A549 (cell line): ENCODE measurements at regions not wholly inside any gene's neighbourhood (a gene's known extent, or its start where the extent isn't known, plus 50 kb on each side); places are given as distances from the start of the nearest gene placed in this dataset.

Source experiments
- BHLHE40 ChIP-seq: IDR thresholded peaks from 2 replicates; pipeline ENCODE4 v1.6.1; 2012; ENCODE audit warnings: low read depth, low read length, inconsistent platforms
- CHD2 ChIP-seq: fragments of 150-350 bp; IDR thresholded peaks from 2 replicates; pipeline ENCODE4 v1.6.1; 2014; ENCODE audit warnings: low read length; ENCODE audit not compliant: partially characterized antibody
- HDAC2 ChIP-seq: fragments of 200-600 bp; sonication (generic); IDR thresholded peaks from 2 replicates; pipeline ENCODE4 v1.6.1; 2016
- JUN ChIP-seq, 2 experiments: fragments of >200 bp; sonication (Bioruptor Twin); formaldehyde crosslinking; IDR thresholded peaks; 2 replicates in 1 of 2; 3 replicates in 1 of 2; pipeline ENCODE4 v1.6.1; 2016 to 2017
- MAFK ChIP-seq: fragments of 450-650 bp; IDR thresholded peaks from 2 replicates; pipeline ENCODE4 v1.6.1; 2014; ENCODE audit not compliant: partially characterized antibody
- MYC ChIP-seq: IDR thresholded peaks from 2 replicates; pipeline ENCODE4 v1.6.1; 2012; ENCODE audit warnings: mild to moderate bottlenecking, inconsistent platforms, low read length, improper control_type of control experiment, borderline replicate concordance
- NR3C1 ChIP-seq: fragments of >200 bp; sonication (Bioruptor Twin); formaldehyde crosslinking; IDR thresholded peaks from 3 replicates; pipeline ENCODE4 v1.6.1; 2017
- POLR2A ChIP-seq: IDR thresholded peaks from 2 replicates; pipeline ENCODE4 v1.6.1; 2012; ENCODE audit warnings: mild to moderate bottlenecking, low read length
- RAD21 ChIP-seq, 2 experiments: fragments of >200 bp in 1 of 2; sonication (Bioruptor Twin) in 1 of 2; formaldehyde crosslinking in 1 of 2; IDR thresholded peaks in 1 of 2; conservative IDR thresholded peaks in 1 of 2; 2 replicates in 1 of 2; 3 replicates in 1 of 2; pipeline ENCODE4 v1.6.1; 2012 to 2018; ENCODE audit warnings: inconsistent platforms in 1 of 2
- RCOR1 ChIP-seq: fragments of 150-350 bp; IDR thresholded peaks from 2 replicates; pipeline ENCODE4 v1.6.1; 2014; ENCODE audit warnings: antibody characterized with exemption, low read length, low read depth
- TF ChIP-seq, protein P1 (sequence below): fragments of >200 bp; sonication (Bioruptor Twin); formaldehyde crosslinking; IDR thresholded peaks from 3 replicates; pipeline ENCODE4 v1.5.1; 2016
- TF ChIP-seq, protein P2 (sequence below): IDR thresholded peaks from 2 replicates; pipeline ENCODE4 v1.6.1; 2012

DNA sequence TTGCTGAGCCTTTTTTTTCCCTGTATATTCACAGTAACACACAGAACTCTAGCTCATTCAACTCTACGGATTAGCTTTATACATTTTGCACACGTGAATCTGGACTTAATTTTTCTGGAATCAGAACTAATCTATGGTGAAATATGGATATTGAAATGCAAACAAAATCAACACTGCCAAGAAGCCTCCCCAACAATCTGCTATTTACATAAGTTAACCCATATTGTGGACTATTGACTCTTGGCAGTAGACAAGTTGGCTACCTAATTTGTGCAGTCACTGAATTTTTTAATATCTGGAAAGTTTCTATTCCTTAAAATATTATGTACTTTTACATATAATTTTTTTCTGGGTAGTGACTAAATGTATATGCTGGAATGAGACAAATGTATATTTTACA is 815.4 kb downstream of the PCDH17 start:
- TF ChIP-seq, protein P1, sequence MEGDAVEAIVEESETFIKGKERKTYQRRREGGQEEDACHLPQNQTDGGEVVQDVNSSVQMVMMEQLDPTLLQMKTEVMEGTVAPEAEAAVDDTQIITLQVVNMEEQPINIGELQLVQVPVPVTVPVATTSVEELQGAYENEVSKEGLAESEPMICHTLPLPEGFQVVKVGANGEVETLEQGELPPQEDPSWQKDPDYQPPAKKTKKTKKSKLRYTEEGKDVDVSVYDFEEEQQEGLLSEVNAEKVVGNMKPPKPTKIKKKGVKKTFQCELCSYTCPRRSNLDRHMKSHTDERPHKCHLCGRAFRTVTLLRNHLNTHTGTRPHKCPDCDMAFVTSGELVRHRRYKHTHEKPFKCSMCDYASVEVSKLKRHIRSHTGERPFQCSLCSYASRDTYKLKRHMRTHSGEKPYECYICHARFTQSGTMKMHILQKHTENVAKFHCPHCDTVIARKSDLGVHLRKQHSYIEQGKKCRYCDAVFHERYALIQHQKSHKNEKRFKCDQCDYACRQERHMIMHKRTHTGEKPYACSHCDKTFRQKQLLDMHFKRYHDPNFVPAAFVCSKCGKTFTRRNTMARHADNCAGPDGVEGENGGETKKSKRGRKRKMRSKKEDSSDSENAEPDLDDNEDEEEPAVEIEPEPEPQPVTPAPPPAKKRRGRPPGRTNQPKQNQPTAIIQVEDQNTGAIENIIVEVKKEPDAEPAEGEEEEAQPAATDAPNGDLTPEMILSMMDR, result no peak
- TF ChIP-seq NR3C1 (no peak), JUN (IDR thresholded peaks at IDR 0.05) (no peak), CHD2 (no peak), POLR2A (no peak), RAD21 (conservative IDR thresholded peaks at IDR 0.05 in 1 of 2, IDR thresholded peaks at IDR 0.05 in 1 of 2) (no peak), MAFK (no peak), HDAC2 (no peak), RCOR1 (no peak), BHLHE40 (no peak), MYC (no peak)
- TF ChIP-seq, protein P2, sequence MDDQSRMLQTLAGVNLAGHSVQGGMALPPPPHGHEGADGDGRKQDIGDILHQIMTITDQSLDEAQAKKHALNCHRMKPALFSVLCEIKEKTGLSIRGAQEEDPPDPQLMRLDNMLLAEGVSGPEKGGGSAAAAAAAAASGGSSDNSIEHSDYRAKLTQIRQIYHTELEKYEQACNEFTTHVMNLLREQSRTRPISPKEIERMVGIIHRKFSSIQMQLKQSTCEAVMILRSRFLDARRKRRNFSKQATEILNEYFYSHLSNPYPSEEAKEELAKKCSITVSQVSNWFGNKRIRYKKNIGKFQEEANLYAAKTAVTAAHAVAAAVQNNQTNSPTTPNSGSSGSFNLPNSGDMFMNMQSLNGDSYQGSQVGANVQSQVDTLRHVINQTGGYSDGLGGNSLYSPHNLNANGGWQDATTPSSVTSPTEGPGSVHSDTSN, result no peak
